ENCODE measurements at regions not wholly inside any gene's neighbourhood (a gene's known extent, or its start where the extent isn't known, plus 50 kb on each side); places are given as distances from the start of the nearest gene placed in this dataset.

- no peak for TF ChIP-seq EZH2 (IDR thresholded peaks at IDR 0.05)
- TF ChIP-seq POLR2AphosphoS5 (IDR thresholded peaks at IDR 0.05; ENCODE audit: borderline replicate concordance, low read depth, low read length): no peak
- TF ChIP-seq FOXP2 (optimal IDR thresholded peaks at IDR 0.05; ENCODE audit: control extremely low read depth, extremely low read length, insufficient read depth): no peak
These were observed 160.2 kb downstream of the DKK1 start for GRCh38 chr10:52474265-52474664.
